ENCODE measurements at regions not wholly inside any gene's neighbourhood (a gene's known extent, or its start where the extent isn't known, plus 50 kb on each side); places are given as distances from the start of the nearest gene placed in this dataset.

- no peak overlapping the region for H3K27ac ChIP-seq
- H3K4me3 ChIP-seq (ENCODE audit: low read depth, low read length) = no peak overlapping the region
- DNase-seq = no peak
- no peak for TF ChIP-seq CTCF (IDR thresholded peaks at IDR 0.05; ENCODE audit: low read depth, low read length)
- H3K27me3 ChIP-seq (ENCODE audit: insufficient read depth, low read depth, severe bottlenecking) = no peaks in the 10 kb centered on the region
- no peaks in the 10 kb centered on the region for H3K9me3 ChIP-seq (ENCODE audit: severe bottlenecking)
- no peaks in the 10 kb centered on the region for H3K36me3 ChIP-seq
These were observed 449.1 kb upstream of the DAB1 start for GRCh38 chr1:57872913-57873312.

- H3K9me3 ChIP-seq (ENCODE audit: severe bottlenecking) = no peaks in the 10 kb centered on the region
- no peak overlapping the region for H3K4me3 ChIP-seq (ENCODE audit: low read depth, low read length)
- TF ChIP-seq CTCF (IDR thresholded peaks at IDR 0.05; ENCODE audit: low read depth, low read length) = no peak
- H3K36me3 ChIP-seq = no peaks in the 10 kb centered on the region
- no peak overlapping the region for H3K27ac ChIP-seq
- no peak for DNase-seq
- H3K27me3 ChIP-seq (ENCODE audit: insufficient read depth, low read depth, severe bottlenecking) = no peaks in the 10 kb centered on the region
These were observed 445.0 kb upstream of the DAB1 start for GRCh38 chr1:57868908-57869307.

- no peaks in the 10 kb centered on the region for H3K9me3 ChIP-seq (ENCODE audit: severe bottlenecking)
- DNase-seq = no peak
- no peak overlapping the region for H3K27ac ChIP-seq
- no peaks in the 10 kb centered on the region for H3K36me3 ChIP-seq
- no peak overlapping the region for H3K4me3 ChIP-seq (ENCODE audit: low read depth, low read length)
- H3K27me3 ChIP-seq (ENCODE audit: insufficient read depth, low read depth, severe bottlenecking) = no peaks in the 10 kb centered on the region
- TF ChIP-seq CTCF (IDR thresholded peaks at IDR 0.05; ENCODE audit: low read depth, low read length) = no peak
These were observed 444.4 kb upstream of the DAB1 start for GRCh38 chr1:57868239-57868638.

- H3K27ac ChIP-seq = no peak overlapping the region
- H3K36me3 ChIP-seq = no peaks in the 10 kb centered on the region
- no peaks in the 10 kb centered on the region for H3K27me3 ChIP-seq (ENCODE audit: insufficient read depth, low read depth, severe bottlenecking)
- H3K4me3 ChIP-seq (ENCODE audit: low read depth, low read length) = no peak overlapping the region
- H3K9me3 ChIP-seq (ENCODE audit: severe bottlenecking) = no peaks in the 10 kb centered on the region
- no peak for DNase-seq
- no peak for TF ChIP-seq CTCF (IDR thresholded peaks at IDR 0.05; ENCODE audit: low read depth, low read length)
These were observed 443.1 kb upstream of the DAB1 start for GRCh38 chr1:57866998-57867397.

- no peak overlapping the region for H3K27ac ChIP-seq
- no peaks in the 10 kb centered on the region for H3K36me3 ChIP-seq
- no peaks in the 10 kb centered on the region for H3K27me3 ChIP-seq (ENCODE audit: insufficient read depth, low read depth, severe bottlenecking)
- no peak for DNase-seq
- no peak for TF ChIP-seq CTCF (IDR thresholded peaks at IDR 0.05; ENCODE audit: low read depth, low read length)
- H3K4me3 ChIP-seq (ENCODE audit: low read depth, low read length) = no peak overlapping the region
- no peaks in the 10 kb centered on the region for H3K9me3 ChIP-seq (ENCODE audit: severe bottlenecking)
These were observed 437.2 kb upstream of the DAB1 start for GRCh38 chr1:57860931-57861565.

GRCh38 chr1:57860325-57860724 is 436.5 kb upstream of the DAB1 start:
- no peak for TF ChIP-seq CTCF (IDR thresholded peaks at IDR 0.05; ENCODE audit: low read depth, low read length)
- H3K4me3 ChIP-seq (ENCODE audit: low read depth, low read length) = no peak overlapping the region
- no peak for DNase-seq

More at GRCh38 chr1:57860325-57860724, 436.5 kb upstream of the DAB1 start:
- H3K36me3 ChIP-seq = no peaks in the 10 kb centered on the region
- no peaks in the 10 kb centered on the region for H3K9me3 ChIP-seq (ENCODE audit: severe bottlenecking)
- no peaks in the 10 kb centered on the region for H3K27me3 ChIP-seq (ENCODE audit: insufficient read depth, low read depth, severe bottlenecking)
- no peak overlapping the region for H3K27ac ChIP-seq
